Body of pancreas (tissue), 4 donors: ENCODE measurements at regions not wholly inside any gene's neighbourhood (a gene's known extent, or its start where the extent isn't known, plus 50 kb on each side); places are given as distances from the start of the nearest gene placed in this dataset.

ENCODE experiments used
- ATAC-seq: fragments of 150-250 bp; one replicate; pipeline ENCODE4 v1.9.1; 2016
- DNase-seq, 4 donors: peaks; one replicate each; pipeline ENCODE4 v3.0.0-alpha.2; 2019
- H3K27ac ChIP-seq, 4 donors: fragments of 200-600 bp; sonication (generic); 1 replicate in 3 of 4; 2 replicates in 1 of 4; pipeline versions ENCODE4 v1.5.1 to v1.6.1; 2016 to 2019; ENCODE audit warnings: mild to moderate bottlenecking in 1 of 4, mixed read lengths in 1 of 4, moderate library complexity in 1 of 4
- H3K27me3 ChIP-seq, 2 donors: fragments of 200-600 bp; sonication (generic); one replicate each; pipeline ENCODE4 v1.6.0; 2016; ENCODE audit warnings: mild to moderate bottlenecking in 1 of 2
- H3K36me3 ChIP-seq, 2 donors: fragments of 200-600 bp; sonication (generic); replicated peaks in 1 of 2; 2 replicates each; pipeline ENCODE4 v1.5.1; 2016; ENCODE audit warnings: low read depth in 2 of 2; ENCODE audit not compliant: insufficient read depth in 1 of 2
- H3K4me1 ChIP-seq: fragments of 200-600 bp; sonication (generic); one replicate; pipeline ENCODE4 v1.6.0; 2016
- H3K4me3 ChIP-seq, 2 donors: fragments of 200-600 bp; sonication (generic); 1 replicate in 1 of 2; 2 replicates in 1 of 2; pipeline ENCODE4 v1.5.1; 2016 to 2019
- H3K9me3 ChIP-seq, 3 donors: fragments of 200-600 bp; sonication (generic); 1 replicate in 2 of 3; 2 replicates in 1 of 3; pipeline ENCODE4 v1.5.1; 2016
- CTCF ChIP-seq, 7 experiments: fragments of 450-650 bp in 4 of 7; fragments of 200-600 bp in 3 of 7; sonication (generic) in 3 of 7; IDR thresholded peaks; one replicate each; pipeline ENCODE4 v1.5.1; 2016 to 2019; ENCODE audit warnings: antibody characterized with exemption in 7 of 7
- POLR2A ChIP-seq, 3 donors: fragments of 450-650 bp; IDR thresholded peaks; one replicate each; pipeline ENCODE4 v1.6.1; 2016; ENCODE audit warnings: antibody characterized with exemption in 3 of 3, mild to moderate bottlenecking in 2 of 3
- WGBS, 2 donors: methylation state at CpG; one replicate each; pipeline ENCODE4 v1.1.5; 2017; 5-methylcytosine and 5-hydroxymethylcytosine counted together
- intact Hi-C: fragments of 100-400 bp; cut with DNase I; formaldehyde crosslinking; loops from one replicate; pipeline ENCODE4 v1.15.1; 2023

- no peaks in the 10 kb centered on the region for H3K4me1 ChIP-seq
- H3K4me3 ChIP-seq: no peak overlapping the region
- TF ChIP-seq CTCF (IDR thresholded peaks at IDR 0.05) (no peak), POLR2A (IDR thresholded peaks at IDR 0.05) (no peak)
- DNase-seq: no peak
- H3K9me3 ChIP-seq: no peaks in the 10 kb centered on the region
- H3K27ac ChIP-seq: no peak overlapping the region
- H3K27me3 ChIP-seq: no peaks in the 10 kb centered on the region
- WGBS, 2 donors: 71 to 81% methylated on average over 6 of the region's 6 CpGs
- H3K36me3 ChIP-seq: no peaks in the 10 kb centered on the region
- no peak for ATAC-seq
- intact Hi-C loops: no loop called here
Observed at GRCh38 chr10:81177651-81178244, 640.0 kb downstream of the SH2D4B start.

- Histone ChIP-seq H3K9me3 (no peaks in the 10 kb centered on the region), H3K27me3 (no peaks in the 10 kb centered on the region), H3K4me3 (no peak overlapping the region), H3K36me3 (no peaks in the 10 kb centered on the region), H3K27ac (no peak overlapping the region), H3K4me1 (no peaks in the 10 kb centered on the region)
- intact Hi-C loops: no loop called here
- ATAC-seq (no peak), DNase-seq (no peak)
- TF ChIP-seq CTCF (IDR thresholded peaks at IDR 0.05): no peak
- no peak for TF ChIP-seq POLR2A (IDR thresholded peaks at IDR 0.05)
- 62% methylated on average over 3 of the region's 3 CpGs for whole genome bisulfite sequencing, 2 donors
Observed at GRCh38 chr10:81179324-81179723, 641.6 kb downstream of the SH2D4B start.

- DNase-seq: no peak
- no peak for TF ChIP-seq POLR2A (IDR thresholded peaks at IDR 0.05)
- TF ChIP-seq CTCF (IDR thresholded peaks at IDR 0.05): peak in 3 of 7 experiments; percentile 15 to 28 (median 16)
- Histone ChIP-seq H3K4me3 (no peak overlapping the region), H3K4me1 (no peaks in the 10 kb centered on the region), H3K36me3 (no peaks in the 10 kb centered on the region), H3K27me3 (no peaks in the 10 kb centered on the region), H3K9me3 (no peaks in the 10 kb centered on the region), H3K27ac (no peak overlapping the region)
- 42 to 55% methylated on average over 6 of the region's 6 CpGs for WGBS, 2 donors
- intact Hi-C loops: no loop called here
- ATAC-seq: no peak
Observed at GRCh38 chr10:81179805-81180452, 642.2 kb downstream of the SH2D4B start.

GRCh38 chr10:81182296-81182695, 644.6 kb downstream of the SH2D4B start:
- no peaks in the 10 kb centered on the region for H3K27me3 ChIP-seq
- TF ChIP-seq CTCF (IDR thresholded peaks at IDR 0.05): no peak
- DNase-seq (no peak), ATAC-seq (no peak)
- 69 to 73% methylated on average over 13 of the region's 13 CpGs for WGBS, 2 donors
- intact Hi-C loops: no loop called here
- no peaks in the 10 kb centered on the region for H3K4me1 ChIP-seq
- H3K36me3 ChIP-seq: no peaks in the 10 kb centered on the region
- no peak overlapping the region for H3K27ac ChIP-seq
- H3K4me3 ChIP-seq: no peak overlapping the region
- no peaks in the 10 kb centered on the region for H3K9me3 ChIP-seq

- intact Hi-C loops: no loop called here
- H3K9me3 ChIP-seq: no peaks in the 10 kb centered on the region
- 31 to 39% methylated on average over 6 of the region's 6 CpGs for WGBS, 2 donors
- H3K27me3 ChIP-seq: no peaks in the 10 kb centered on the region
- TF ChIP-seq POLR2A (IDR thresholded peaks at IDR 0.05) (no peak), CTCF (IDR thresholded peaks at IDR 0.05) (no peak)
- H3K4me1 ChIP-seq: no peaks in the 10 kb centered on the region
- DNase-seq (no peak), ATAC-seq (no peak)
- no peaks in the 10 kb centered on the region for H3K36me3 ChIP-seq
- H3K4me3 ChIP-seq: no peak overlapping the region
- no peak overlapping the region for H3K27ac ChIP-seq
Observed at GRCh38 chr10:81192221-81192788, 654.6 kb downstream of the SH2D4B start.
